MM.1S (cell line): ENCODE measurements at regions not wholly inside any gene's neighbourhood (a gene's known extent, or its start where the extent isn't known, plus 50 kb on each side); places are given as distances from the start of the nearest gene placed in this dataset.

Experiments
- DNase-seq: peaks from one replicate; pipeline ENCODE4 v3.0.0-alpha.2; 2015
- H2AFZ ChIP-seq: fragments of 300-600 bp; sonication (generic); 2 replicates; pipeline ENCODE4 v1.6.0; 2016; ENCODE audit warnings: antibody characterized with exemption, low read length
- H3F3A ChIP-seq: fragments of 300-600 bp; sonication (generic); 2 replicates; pipeline ENCODE4 v1.6.1; 2016; ENCODE audit warnings: mild to moderate bottlenecking, antibody characterized with exemption, low read length, moderate library complexity, mixed read lengths; ENCODE audit not compliant: insufficient read depth
- H3K27ac ChIP-seq: fragments of 300-600 bp; sonication (generic); 2 replicates; pipeline ENCODE4 v1.5.1; 2016; ENCODE audit warnings: mild to moderate bottlenecking, low read length
- H3K27me3 ChIP-seq: fragments of 300-600 bp; sonication (generic); replicated peaks from 2 replicates; pipeline ENCODE4 v1.6.0; 2016; ENCODE audit warnings: low read length; ENCODE audit not compliant: insufficient read depth
- H3K36me3 ChIP-seq: fragments of 300-600 bp; sonication (generic); replicated peaks from 2 replicates; pipeline ENCODE4 v1.6.1; 2016; ENCODE audit warnings: mild to moderate bottlenecking, low read length, mixed read lengths; ENCODE audit not compliant: insufficient read depth
- H3K4me1 ChIP-seq: fragments of 300-600 bp; sonication (generic); 2 replicates; pipeline ENCODE4 v1.6.1; 2016; ENCODE audit warnings: low read length, mixed read lengths
- H3K4me2 ChIP-seq: fragments of 300-600 bp; sonication (generic); 2 replicates; pipeline ENCODE4 v1.6.0; 2016; ENCODE audit warnings: low read depth, low read length
- H3K4me3 ChIP-seq: fragments of 300-600 bp; sonication (generic); 2 replicates; pipeline ENCODE4 v1.5.1; 2016; ENCODE audit warnings: low read length, mixed read lengths
- H3K79me2 ChIP-seq: fragments of 300-600 bp; sonication (generic); 2 replicates; pipeline ENCODE4 v1.6.1; 2016; ENCODE audit warnings: mixed run types, low read length, mixed read lengths
- H3K9ac ChIP-seq: fragments of 300-600 bp; sonication (generic); 2 replicates; pipeline ENCODE4 v1.6.1; 2016; ENCODE audit warnings: low read length, mixed read lengths
- H3K9me2 ChIP-seq: fragments of 300-600 bp; sonication (generic); replicated peaks from 2 replicates; pipeline ENCODE4 v1.6.1; 2016; ENCODE audit warnings: mild to moderate bottlenecking, low read length, mixed read lengths; ENCODE audit not compliant: insufficient read depth
- H3K9me3 ChIP-seq: fragments of 300-600 bp; sonication (generic); replicated peaks from 2 replicates; pipeline ENCODE4 v1.6.1; 2016; ENCODE audit warnings: mild to moderate bottlenecking, low read length, mixed read lengths; ENCODE audit not compliant: insufficient read depth
- H4K20me1 ChIP-seq: fragments of 300-600 bp; sonication (generic); 2 replicates; pipeline ENCODE4 v1.6.1; 2016; ENCODE audit warnings: mild to moderate bottlenecking, low read length, moderate library complexity, mixed read lengths; ENCODE audit not compliant: insufficient read depth
- EZH2 ChIP-seq: fragments of 300-600 bp; sonication (generic); optimal IDR thresholded peaks from 2 replicates; pipeline ENCODE3; 2017; ENCODE audit warnings: low read depth, mild to moderate bottlenecking, antibody characterized with exemption, low read length, mixed read lengths
- EZH2phosphoT487 ChIP-seq: fragments of 300-600 bp; sonication (generic); IDR thresholded peaks from 2 replicates; pipeline ENCODE4 v1.6.1; 2018; ENCODE audit warnings: antibody characterized with exemption, low read length
- TF ChIP-seq, protein P1 (sequence below): fragments of 300-600 bp; sonication (generic); IDR thresholded peaks from 2 replicates; pipeline ENCODE4 v1.5.1; 2016; ENCODE audit warnings: antibody characterized with exemption, low read length, mixed read lengths

DNA sequence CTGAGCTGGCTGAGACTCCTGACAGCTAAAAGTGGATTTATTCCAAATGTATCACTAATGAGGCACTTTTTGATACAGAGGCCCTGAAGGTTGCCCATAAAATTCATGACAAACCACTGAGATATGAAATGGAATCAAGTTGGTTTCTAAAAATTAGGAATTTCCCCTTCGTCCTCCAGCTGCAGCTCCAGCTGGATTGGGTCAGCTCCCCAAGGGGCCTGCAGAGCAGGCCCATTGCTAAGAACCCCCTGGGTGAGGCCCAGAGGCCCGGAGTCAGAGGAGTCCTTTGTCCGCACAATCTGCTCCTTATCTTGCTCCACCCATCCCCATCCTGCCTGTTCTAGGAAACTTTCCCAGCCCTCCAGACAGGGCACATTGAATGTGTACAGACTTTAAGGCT is 163.5 kb upstream of the TOP1 start:
- H3K4me2 ChIP-seq = no peak overlapping the region
- no peaks in the 10 kb centered on the region for H3K4me1 ChIP-seq
- no peaks in the 10 kb centered on the region for H3K36me3 ChIP-seq
- H3K27me3 ChIP-seq = no peaks in the 10 kb centered on the region
- H3K4me3 ChIP-seq = no peak overlapping the region
- H3F3A ChIP-seq = no peaks in the 10 kb centered on the region
- H3K9me3 ChIP-seq = no peaks in the 10 kb centered on the region
- no peak overlapping the region for H3K9ac ChIP-seq
- no peak for DNase-seq
- H3K27ac ChIP-seq = no peak overlapping the region
- no peaks in the 10 kb centered on the region for H3K9me2 ChIP-seq
- H3K79me2 ChIP-seq = no peaks in the 10 kb centered on the region
- H2AFZ ChIP-seq = no peak overlapping the region
- TF ChIP-seq EZH2 (no peak), EZH2phosphoT487 (no peak)
- TF ChIP-seq, protein P1, sequence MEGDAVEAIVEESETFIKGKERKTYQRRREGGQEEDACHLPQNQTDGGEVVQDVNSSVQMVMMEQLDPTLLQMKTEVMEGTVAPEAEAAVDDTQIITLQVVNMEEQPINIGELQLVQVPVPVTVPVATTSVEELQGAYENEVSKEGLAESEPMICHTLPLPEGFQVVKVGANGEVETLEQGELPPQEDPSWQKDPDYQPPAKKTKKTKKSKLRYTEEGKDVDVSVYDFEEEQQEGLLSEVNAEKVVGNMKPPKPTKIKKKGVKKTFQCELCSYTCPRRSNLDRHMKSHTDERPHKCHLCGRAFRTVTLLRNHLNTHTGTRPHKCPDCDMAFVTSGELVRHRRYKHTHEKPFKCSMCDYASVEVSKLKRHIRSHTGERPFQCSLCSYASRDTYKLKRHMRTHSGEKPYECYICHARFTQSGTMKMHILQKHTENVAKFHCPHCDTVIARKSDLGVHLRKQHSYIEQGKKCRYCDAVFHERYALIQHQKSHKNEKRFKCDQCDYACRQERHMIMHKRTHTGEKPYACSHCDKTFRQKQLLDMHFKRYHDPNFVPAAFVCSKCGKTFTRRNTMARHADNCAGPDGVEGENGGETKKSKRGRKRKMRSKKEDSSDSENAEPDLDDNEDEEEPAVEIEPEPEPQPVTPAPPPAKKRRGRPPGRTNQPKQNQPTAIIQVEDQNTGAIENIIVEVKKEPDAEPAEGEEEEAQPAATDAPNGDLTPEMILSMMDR = no peak
- H4K20me1 ChIP-seq = no peaks in the 10 kb centered on the region

DNA sequence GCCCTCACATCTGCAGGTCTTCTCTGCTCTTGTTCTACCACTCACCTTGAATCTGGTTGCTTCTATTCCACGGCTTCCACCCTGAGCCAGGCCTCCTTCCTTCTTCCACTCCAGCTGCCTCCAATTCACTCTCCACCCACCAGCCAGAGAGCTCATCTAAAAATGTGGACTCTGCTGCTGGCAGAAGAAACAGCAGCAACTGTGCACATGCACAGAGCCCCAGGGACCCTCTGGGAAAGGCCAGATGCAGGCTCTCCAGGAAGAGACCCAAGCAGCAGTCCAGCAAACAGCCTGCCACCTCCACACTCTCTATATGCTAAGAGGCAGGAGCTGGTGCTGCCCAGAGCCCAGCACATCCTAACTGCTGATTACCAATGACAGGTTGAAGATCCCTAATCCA is 162.6 kb upstream of the TOP1 start:
- H3K4me3 ChIP-seq = no peak overlapping the region
- no peaks in the 10 kb centered on the region for H4K20me1 ChIP-seq
- no peaks in the 10 kb centered on the region for H3K36me3 ChIP-seq
- no peaks in the 10 kb centered on the region for H3K9me3 ChIP-seq
- no peak overlapping the region for H2AFZ ChIP-seq
- no peaks in the 10 kb centered on the region for H3K27me3 ChIP-seq
- H3K27ac ChIP-seq = no peak overlapping the region
- no peaks in the 10 kb centered on the region for H3F3A ChIP-seq
- H3K4me1 ChIP-seq = no peaks in the 10 kb centered on the region
- H3K79me2 ChIP-seq = no peaks in the 10 kb centered on the region
- no peak overlapping the region for H3K9ac ChIP-seq
- DNase-seq = no peak
- H3K9me2 ChIP-seq = no peaks in the 10 kb centered on the region
- no peak for TF ChIP-seq EZH2
- TF ChIP-seq, protein P1 = no peak
- TF ChIP-seq EZH2phosphoT487 = no peak
- no peak overlapping the region for H3K4me2 ChIP-seq

DNA sequence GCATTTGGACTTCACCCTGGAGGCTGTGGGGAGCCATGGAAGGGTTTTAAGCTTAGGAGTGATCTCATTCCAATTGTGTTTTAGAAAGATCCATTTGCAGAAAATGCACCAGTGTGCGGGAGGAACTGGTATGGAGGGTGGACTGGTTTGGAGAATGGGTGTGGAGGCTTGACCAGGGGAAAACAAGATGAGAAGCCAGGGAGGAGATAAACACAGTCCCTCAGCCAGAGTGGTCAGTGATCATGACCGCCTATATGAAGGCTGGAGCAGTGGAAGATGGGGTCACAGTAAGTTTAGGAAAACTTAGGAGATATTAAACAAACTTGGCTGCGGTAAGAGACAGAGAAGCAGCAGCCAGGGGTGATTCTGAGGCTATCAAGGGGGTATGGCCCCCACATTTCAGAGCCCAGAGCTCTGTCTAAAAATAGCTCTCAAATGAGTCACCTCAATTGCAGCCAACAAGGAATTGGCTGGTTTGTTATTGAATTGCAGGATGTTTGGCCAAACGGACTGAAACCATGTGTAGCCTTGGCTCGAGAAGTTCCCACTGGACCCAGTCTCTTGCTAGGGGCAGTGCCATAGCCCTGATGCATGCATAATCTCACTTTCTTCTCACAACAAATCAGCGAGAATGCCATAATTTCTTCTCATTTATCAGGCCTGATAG is 159.9 kb upstream of the TOP1 start:
- no peak for DNase-seq
- Histone ChIP-seq H3K27me3 (no peaks in the 10 kb centered on the region), H3F3A (no peaks in the 10 kb centered on the region), H3K4me1 (no peaks in the 10 kb centered on the region), H3K36me3 (no peaks in the 10 kb centered on the region), H4K20me1 (no peaks in the 10 kb centered on the region), H3K9ac (no peak overlapping the region), H3K9me3 (no peaks in the 10 kb centered on the region), H3K27ac (no peak overlapping the region), H3K4me3 (no peak overlapping the region), H3K9me2 (no peaks in the 10 kb centered on the region), H2AFZ (no peak overlapping the region), H3K4me2 (no peak overlapping the region), H3K79me2 (no peaks in the 10 kb centered on the region)
- TF ChIP-seq EZH2phosphoT487 (no peak), EZH2 (no peak)
- TF ChIP-seq, protein P1 = no peak
